ENCODE measurements at regions not wholly inside any gene's neighbourhood (a gene's known extent, or its start where the extent isn't known, plus 50 kb on each side); places are given as distances from the start of the nearest gene placed in this dataset.

- TF ChIP-seq CTCF (conservative IDR thresholded peaks at IDR 0.05; ENCODE audit: low read depth, low read length), result no peak
- no peak for TF ChIP-seq EZH2phosphoT487 (IDR thresholded peaks at IDR 0.05; ENCODE audit: borderline replicate concordance, low read length)
Measured at GRCh38 chr5:143952809-143953208, 140.8 kb downstream of the HMHB1 start.

All from PC-3 (cell line).